Loucy (cell line): ENCODE measurements at regions not wholly inside any gene's neighbourhood (a gene's known extent, or its start where the extent isn't known, plus 50 kb on each side); places are given as distances from the start of the nearest gene placed in this dataset.

Source experiments
- EZH2phosphoT487 ChIP-seq: fragments of 200-600 bp; IDR thresholded peaks from 2 replicates; pipeline ENCODE4 v1.6.1; 2018; ENCODE audit warnings: antibody characterized with exemption, mild to moderate bottlenecking, moderate library complexity, borderline replicate concordance
- TF ChIP-seq, protein P1 (sequence below): fragments of 200-600 bp; sonication (generic); conservative IDR thresholded peaks from 2 replicates; pipeline ENCODE4 v1.5.1; 2014; ENCODE audit warnings: mild to moderate bottlenecking, antibody characterized with exemption, low read length

GRCh38 chr1:87781554-87781953 is 452.9 kb downstream of the LMO4 start:
- TF ChIP-seq, protein P1, sequence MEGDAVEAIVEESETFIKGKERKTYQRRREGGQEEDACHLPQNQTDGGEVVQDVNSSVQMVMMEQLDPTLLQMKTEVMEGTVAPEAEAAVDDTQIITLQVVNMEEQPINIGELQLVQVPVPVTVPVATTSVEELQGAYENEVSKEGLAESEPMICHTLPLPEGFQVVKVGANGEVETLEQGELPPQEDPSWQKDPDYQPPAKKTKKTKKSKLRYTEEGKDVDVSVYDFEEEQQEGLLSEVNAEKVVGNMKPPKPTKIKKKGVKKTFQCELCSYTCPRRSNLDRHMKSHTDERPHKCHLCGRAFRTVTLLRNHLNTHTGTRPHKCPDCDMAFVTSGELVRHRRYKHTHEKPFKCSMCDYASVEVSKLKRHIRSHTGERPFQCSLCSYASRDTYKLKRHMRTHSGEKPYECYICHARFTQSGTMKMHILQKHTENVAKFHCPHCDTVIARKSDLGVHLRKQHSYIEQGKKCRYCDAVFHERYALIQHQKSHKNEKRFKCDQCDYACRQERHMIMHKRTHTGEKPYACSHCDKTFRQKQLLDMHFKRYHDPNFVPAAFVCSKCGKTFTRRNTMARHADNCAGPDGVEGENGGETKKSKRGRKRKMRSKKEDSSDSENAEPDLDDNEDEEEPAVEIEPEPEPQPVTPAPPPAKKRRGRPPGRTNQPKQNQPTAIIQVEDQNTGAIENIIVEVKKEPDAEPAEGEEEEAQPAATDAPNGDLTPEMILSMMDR: no peak
- no peak for TF ChIP-seq EZH2phosphoT487
